ENCODE measurements at regions not wholly inside any gene's neighbourhood (a gene's known extent, or its start where the extent isn't known, plus 50 kb on each side); places are given as distances from the start of the nearest gene placed in this dataset.

GRCh38 chr9:23145467-23145866 is 680.6 kb downstream of the ELAVL2 start:
- TF ChIP-seq, protein P1, sequence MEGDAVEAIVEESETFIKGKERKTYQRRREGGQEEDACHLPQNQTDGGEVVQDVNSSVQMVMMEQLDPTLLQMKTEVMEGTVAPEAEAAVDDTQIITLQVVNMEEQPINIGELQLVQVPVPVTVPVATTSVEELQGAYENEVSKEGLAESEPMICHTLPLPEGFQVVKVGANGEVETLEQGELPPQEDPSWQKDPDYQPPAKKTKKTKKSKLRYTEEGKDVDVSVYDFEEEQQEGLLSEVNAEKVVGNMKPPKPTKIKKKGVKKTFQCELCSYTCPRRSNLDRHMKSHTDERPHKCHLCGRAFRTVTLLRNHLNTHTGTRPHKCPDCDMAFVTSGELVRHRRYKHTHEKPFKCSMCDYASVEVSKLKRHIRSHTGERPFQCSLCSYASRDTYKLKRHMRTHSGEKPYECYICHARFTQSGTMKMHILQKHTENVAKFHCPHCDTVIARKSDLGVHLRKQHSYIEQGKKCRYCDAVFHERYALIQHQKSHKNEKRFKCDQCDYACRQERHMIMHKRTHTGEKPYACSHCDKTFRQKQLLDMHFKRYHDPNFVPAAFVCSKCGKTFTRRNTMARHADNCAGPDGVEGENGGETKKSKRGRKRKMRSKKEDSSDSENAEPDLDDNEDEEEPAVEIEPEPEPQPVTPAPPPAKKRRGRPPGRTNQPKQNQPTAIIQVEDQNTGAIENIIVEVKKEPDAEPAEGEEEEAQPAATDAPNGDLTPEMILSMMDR (IDR thresholded peaks at IDR 0.05; ENCODE audit: unreplicated experiment) = no peak
- H3K36me3 Mint-ChIP-seq = no peaks in the 10 kb centered on the region
- peaks cover 4% of the 10 kb centered on the region for H3K27me3 Mint-ChIP-seq (ENCODE audit: low read depth)

DNA sequence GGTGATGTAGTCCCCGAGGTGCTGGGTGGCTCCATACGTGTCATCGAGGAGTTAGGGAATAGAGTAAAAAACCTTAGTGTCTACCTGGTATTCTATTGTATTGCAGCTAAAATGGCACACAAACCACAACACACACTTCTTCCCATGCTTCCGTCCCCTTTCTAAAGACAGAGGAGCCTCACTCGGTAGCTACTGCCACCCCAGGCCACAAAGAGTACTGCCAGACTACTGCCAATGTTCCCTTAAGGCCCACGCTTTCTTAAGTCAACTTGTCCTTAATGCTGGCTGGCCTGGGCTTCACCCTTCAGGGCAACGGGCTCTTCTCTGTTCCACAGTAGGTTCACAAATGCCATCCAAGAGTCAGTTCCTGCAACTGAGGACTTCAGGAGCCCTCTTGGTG is 673.0 kb downstream of the ELAVL2 start:
- DNase-seq (ENCODE audit: low spot score in 2 of 2, unreplicated experiment in 2 of 2) = no peak
- H3K4me3 Mint-ChIP-seq = no peak overlapping the region
- no peaks in the 10 kb centered on the region for H3K9me3 Mint-ChIP-seq
- TF ChIP-seq, protein P1 (IDR thresholded peaks at IDR 0.05; ENCODE audit: unreplicated experiment) = no peak
- H3K27ac Mint-ChIP-seq = no peak overlapping the region
- no peaks in the 10 kb centered on the region for H3K27me3 Mint-ChIP-seq (ENCODE audit: low read depth)
- H3K4me1 Mint-ChIP-seq = no peaks in the 10 kb centered on the region
- no peaks in the 10 kb centered on the region for H3K36me3 Mint-ChIP-seq

More at GRCh38 chr9:23145467-23145866, 680.6 kb downstream of the ELAVL2 start:
- DNase-seq (ENCODE audit: low spot score in 2 of 2, unreplicated experiment in 2 of 2) = no peak
- H3K9me3 Mint-ChIP-seq = peaks cover 25% of the 10 kb centered on the region
- H3K4me1 Mint-ChIP-seq = no peaks in the 10 kb centered on the region
- no peak overlapping the region for H3K27ac Mint-ChIP-seq
- no peak overlapping the region for H3K4me3 Mint-ChIP-seq

GRCh38 chr9:23160491-23160890 is 665.5 kb downstream of the ELAVL2 start:
- Mint-ChIP-seq H3K27ac (no peak overlapping the region), H3K27me3 (ENCODE audit: low read depth) (no peaks in the 10 kb centered on the region), H3K9me3 (peaks cover 6% of the 10 kb centered on the region), H3K36me3 (no peaks in the 10 kb centered on the region), H3K4me3 (no peak overlapping the region), H3K4me1 (no peaks in the 10 kb centered on the region)
- TF ChIP-seq, protein P1 (IDR thresholded peaks at IDR 0.05; ENCODE audit: unreplicated experiment) = no peak
- DNase-seq (ENCODE audit: low spot score in 2 of 2, unreplicated experiment in 2 of 2) = no peak

- Mint-ChIP-seq H3K9me3 (peaks cover 12% of the 10 kb centered on the region), H3K27me3 (ENCODE audit: low read depth) (no peaks in the 10 kb centered on the region), H3K4me1 (no peaks in the 10 kb centered on the region), H3K4me3 (no peak overlapping the region), H3K36me3 (no peaks in the 10 kb centered on the region), H3K27ac (no peak overlapping the region)
- no peak for DNase-seq (ENCODE audit: low spot score in 2 of 2, unreplicated experiment in 2 of 2)
- TF ChIP-seq, protein P1 (IDR thresholded peaks at IDR 0.05; ENCODE audit: unreplicated experiment) = no peak
Observed at GRCh38 chr9:23160952-23161469, 665.0 kb downstream of the ELAVL2 start.

- Mint-ChIP-seq H3K27me3 (ENCODE audit: low read depth) (no peaks in the 10 kb centered on the region), H3K27ac (no peak overlapping the region), H3K4me1 (no peaks in the 10 kb centered on the region), H3K36me3 (no peaks in the 10 kb centered on the region), H3K4me3 (no peak overlapping the region), H3K9me3 (peaks cover 12% of the 10 kb centered on the region)
- TF ChIP-seq, protein P1 (IDR thresholded peaks at IDR 0.05; ENCODE audit: unreplicated experiment) = no peak
- no peak for DNase-seq (ENCODE audit: low spot score in 2 of 2, unreplicated experiment in 2 of 2)
Observed at GRCh38 chr9:23162789-23163188, 663.3 kb downstream of the ELAVL2 start.

DNA sequence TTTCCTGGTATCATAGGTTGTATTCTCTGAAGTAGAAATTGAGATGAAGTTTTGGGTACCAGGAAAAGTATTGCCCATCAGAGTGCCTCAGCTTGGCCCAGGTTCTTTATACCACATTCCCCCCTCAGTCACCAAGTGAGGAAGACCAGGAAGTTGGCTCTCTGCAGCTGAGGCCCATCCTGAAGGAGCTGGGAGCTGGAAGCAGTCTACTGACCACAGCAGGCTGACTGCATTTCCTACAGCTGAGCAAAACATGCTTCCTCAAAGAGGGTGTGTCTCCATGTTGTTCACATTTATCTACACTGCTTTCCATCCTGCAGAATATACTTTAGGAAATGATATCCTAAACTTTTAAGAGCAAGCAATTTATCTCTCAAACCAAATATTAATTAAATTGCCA is 654.6 kb downstream of the ELAVL2 start:
- Mint-ChIP-seq H3K36me3 (no peaks in the 10 kb centered on the region), H3K4me3 (no peak overlapping the region), H3K27me3 (ENCODE audit: low read depth) (no peaks in the 10 kb centered on the region), H3K4me1 (no peaks in the 10 kb centered on the region), H3K9me3 (peaks cover 16% of the 10 kb centered on the region), H3K27ac (no peak overlapping the region)
- TF ChIP-seq, protein P1 (IDR thresholded peaks at IDR 0.05; ENCODE audit: unreplicated experiment) = no peak
- no peak for DNase-seq (ENCODE audit: low spot score in 2 of 2, unreplicated experiment in 2 of 2)

Measured in mesothelial cell of epicardium (in vitro differentiated cells).